Common myeloid progenitor, CD34-positive (primary cell): ENCODE measurements at regions not wholly inside any gene's neighbourhood (a gene's known extent, or its start where the extent isn't known, plus 50 kb on each side); places are given as distances from the start of the nearest gene placed in this dataset.
A peak's percentile ranks its signal among the peaks of the same experiment; 100 is the strongest.

Experiments used
- CTCF ChIA-PET: fragments of 350-600 bp; sonication (Branson Sonifier 250); formaldehyde crosslinking; loops from one replicate; lab custom pipeline; 2021; ENCODE audit warnings: antibody characterized with exemption; lab: Charles Lee
- POLR2A ChIA-PET: fragments of 350-600 bp; sonication (Branson Sonifier 250); formaldehyde crosslinking; loops from one replicate; lab custom pipeline; 2021; ENCODE audit warnings: antibody characterized with exemption; lab: Charles Lee
- DNase-seq, 3 donors: peaks; one replicate each; pipeline versions ENCODE4 v3.0.0 to v3.0.0-alpha.2; 2013
- H3K27ac ChIP-seq, 2 experiments: 1 replicate in 1 of 2; 2 replicates in 1 of 2; pipeline ENCODE4 v1.7.0; 2013; ENCODE audit warnings: inconsistent platforms in 2 of 2, low read length in 2 of 2, mild to moderate bottlenecking in 2 of 2, low read depth in 1 of 2, moderate library complexity in 1 of 2; ENCODE audit not compliant: severe bottlenecking in 2 of 2, insufficient read depth in 1 of 2, poor library complexity in 1 of 2
- H3K27me3 ChIP-seq, 5 experiments: replicated peaks in 2 of 5; 1 replicate in 3 of 5; 2 replicates in 2 of 5; pipeline versions ENCODE4 v1.6.1 to v1.7.0; 2013; ENCODE audit warnings: low read length in 4 of 5, mild to moderate bottlenecking in 2 of 5, moderate library complexity in 2 of 5, inconsistent platforms in 1 of 5; ENCODE audit not compliant: insufficient read depth in 5 of 5, control insufficient read depth in 4 of 5
- H3K36me3 ChIP-seq, 4 experiments: 1 replicate in 2 of 4; 2 replicates in 2 of 4; pipeline versions ENCODE4 v1.6.1 to v1.7.0; 2013; ENCODE audit warnings: low read length in 3 of 4, control low read depth in 1 of 4, mild to moderate bottlenecking in 1 of 4; ENCODE audit not compliant: control insufficient read depth in 4 of 4, insufficient read depth in 4 of 4
- H3K4me1 ChIP-seq, 4 experiments: 1 replicate in 3 of 4; 2 replicates in 1 of 4; pipeline versions ENCODE4 v1.6.1 to v1.7.1; 2013; ENCODE audit warnings: low read length in 3 of 4, mild to moderate bottlenecking in 3 of 4, control low read depth in 1 of 4, inconsistent platforms in 1 of 4, moderate library complexity in 1 of 4; ENCODE audit not compliant: control insufficient read depth in 4 of 4, insufficient read depth in 4 of 4; ENCODE audit errors: control extremely low read depth in 1 of 4
- H3K4me3 ChIP-seq, 7 experiments: 1 replicate in 4 of 7; 2 replicates in 3 of 7; pipeline versions ENCODE4 v1.5.1 to v1.7.0; 2013; ENCODE audit warnings: mild to moderate bottlenecking in 7 of 7, low read length in 6 of 7, moderate library complexity in 6 of 7, inconsistent platforms in 2 of 7, low read depth in 2 of 7, control low read depth in 1 of 7; ENCODE audit not compliant: insufficient read depth in 4 of 7, control insufficient read depth in 1 of 7; ENCODE audit errors: extremely low read depth in 1 of 7
- H3K9me3 ChIP-seq, 5 experiments: 1 replicate in 4 of 5; 2 replicates in 1 of 5; pipeline versions ENCODE4 v1.6.1 to v1.7.1; 2013; ENCODE audit warnings: low read length in 4 of 5, mild to moderate bottlenecking in 2 of 5, inconsistent platforms in 1 of 5, low read depth in 1 of 5, moderate library complexity in 1 of 5; ENCODE audit not compliant: control insufficient read depth in 4 of 5, insufficient read depth in 2 of 5; ENCODE audit errors: control extremely low read depth in 1 of 5
- WGBS: methylation state at CpG from one replicate; pipeline ENCODE4 v1.1.5; 2013; ENCODE audit not compliant: insufficient coverage; 5-methylcytosine and 5-hydroxymethylcytosine counted together

DNA sequence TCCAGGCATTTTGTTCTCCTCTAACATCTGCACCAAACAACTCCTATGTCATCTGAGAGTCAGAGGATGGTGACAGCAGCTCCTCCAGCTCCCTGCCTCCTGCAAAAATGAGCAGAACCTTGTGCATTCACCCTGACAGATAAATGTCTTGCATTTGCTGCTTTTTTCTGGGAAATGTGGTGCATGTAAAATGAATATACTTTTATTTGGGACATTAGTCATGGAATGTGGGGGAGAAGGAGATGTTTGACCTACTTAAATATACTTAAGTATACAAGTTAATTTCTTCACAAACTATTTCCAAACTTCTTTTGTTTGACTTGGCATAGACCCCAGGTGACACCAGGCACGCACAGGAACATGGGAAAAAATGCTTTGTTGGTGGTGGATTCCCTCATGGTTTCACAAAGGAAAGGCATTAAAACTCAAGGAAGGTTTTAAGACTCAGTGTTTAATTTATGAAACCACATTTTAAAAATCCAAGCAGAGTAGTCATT lies 181.8 kb upstream of the MCHR2 start:
- CTCF ChIA-PET: interaction anchor here (0.8 to 1.4 kb wide), 3 partner anchors 27 to 307 kb away, joined by 3 to 4 read pairs (median 3); no protein-coding TSS in a partner anchor
- H3K27ac ChIP-seq: no peak overlapping the region
- H3K9me3 ChIP-seq: no peaks in the 10 kb centered on the region
- H3K36me3 ChIP-seq: no peaks in the 10 kb centered on the region
- 80% methylated on average over 1 of the region's 1 CpG for WGBS
- peaks cover 0 to 6% (median 0%) of the 10 kb centered on the region in 5 experiments for H3K27me3 ChIP-seq
- DNase-seq: no peak
- POLR2A ChIA-PET: no interaction called here
- no peak overlapping the region for H3K4me3 ChIP-seq
- H3K4me1 ChIP-seq: no peaks in the 10 kb centered on the region

DNA sequence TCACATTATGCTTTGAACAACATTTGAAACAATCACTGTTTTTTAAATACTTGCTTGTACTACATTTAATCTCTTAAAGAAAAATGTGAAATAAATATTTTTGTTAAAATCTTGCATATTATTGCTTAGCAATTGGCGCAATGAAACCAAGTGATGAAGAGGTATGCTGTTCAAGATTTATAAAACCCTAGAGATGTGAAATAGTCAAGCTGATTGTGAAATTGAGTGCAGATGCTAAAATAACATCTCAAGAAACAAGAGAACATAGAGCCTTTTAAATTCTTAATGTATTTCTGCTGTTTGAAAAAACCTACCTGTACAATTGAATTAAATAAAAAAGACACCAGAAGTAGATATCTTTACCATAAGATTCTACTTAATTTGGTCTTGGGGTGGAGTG lies 179.2 kb upstream of the MCHR2 start:
- Histone ChIP-seq H3K27me3 (peaks cover 0 to 6% (median 0%) of the 10 kb centered on the region in 5 experiments), H3K4me3 (no peak overlapping the region), H3K9me3 (no peaks in the 10 kb centered on the region), H3K36me3 (no peaks in the 10 kb centered on the region), H3K4me1 (no peaks in the 10 kb centered on the region), H3K27ac (no peak overlapping the region)
- WGBS: 100% methylated on average over 1 of the region's 1 CpG
- ChIA-PET POLR2A (no interaction called here), CTCF (interaction anchor here (1.4 kb wide), 1 partner anchor 307 kb away, joined by 3 read pairs; no protein-coding TSS in a partner anchor)
- DNase-seq: no peak

DNA sequence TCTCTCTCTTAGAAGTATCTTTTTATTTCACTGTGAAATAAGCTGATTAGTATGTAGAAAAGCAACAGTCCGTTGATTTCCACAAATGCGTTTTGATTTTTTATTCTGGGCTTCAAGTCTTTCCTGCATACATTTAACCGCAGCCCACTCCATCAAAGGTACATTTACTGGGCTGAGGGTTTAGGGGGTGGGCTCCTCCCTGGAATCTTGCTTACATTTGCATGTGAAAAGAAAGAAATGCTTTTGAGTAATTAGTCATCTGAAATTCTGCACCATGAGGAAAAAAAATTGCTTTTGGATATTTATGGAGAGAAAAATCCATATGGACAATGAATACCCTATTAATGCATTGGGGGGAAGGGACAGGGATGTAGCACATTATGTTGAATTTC lies 178.3 kb upstream of the MCHR2 start:
- Histone ChIP-seq H3K27ac (no peak overlapping the region), H3K4me1 (no peaks in the 10 kb centered on the region), H3K9me3 (no peaks in the 10 kb centered on the region), H3K27me3 (peaks cover 0 to 8% (median 2%) of the 10 kb centered on the region in 5 experiments), H3K4me3 (no peak overlapping the region), H3K36me3 (no peaks in the 10 kb centered on the region)
- 100% methylated on average over 3 of the region's 3 CpGs for WGBS
- CTCF ChIA-PET: interaction anchor here (1.4 kb wide), 1 partner anchor 308 kb away, joined by 3 read pairs; no protein-coding TSS in a partner anchor
- POLR2A ChIA-PET: no interaction called here
- no peak for DNase-seq

DNA sequence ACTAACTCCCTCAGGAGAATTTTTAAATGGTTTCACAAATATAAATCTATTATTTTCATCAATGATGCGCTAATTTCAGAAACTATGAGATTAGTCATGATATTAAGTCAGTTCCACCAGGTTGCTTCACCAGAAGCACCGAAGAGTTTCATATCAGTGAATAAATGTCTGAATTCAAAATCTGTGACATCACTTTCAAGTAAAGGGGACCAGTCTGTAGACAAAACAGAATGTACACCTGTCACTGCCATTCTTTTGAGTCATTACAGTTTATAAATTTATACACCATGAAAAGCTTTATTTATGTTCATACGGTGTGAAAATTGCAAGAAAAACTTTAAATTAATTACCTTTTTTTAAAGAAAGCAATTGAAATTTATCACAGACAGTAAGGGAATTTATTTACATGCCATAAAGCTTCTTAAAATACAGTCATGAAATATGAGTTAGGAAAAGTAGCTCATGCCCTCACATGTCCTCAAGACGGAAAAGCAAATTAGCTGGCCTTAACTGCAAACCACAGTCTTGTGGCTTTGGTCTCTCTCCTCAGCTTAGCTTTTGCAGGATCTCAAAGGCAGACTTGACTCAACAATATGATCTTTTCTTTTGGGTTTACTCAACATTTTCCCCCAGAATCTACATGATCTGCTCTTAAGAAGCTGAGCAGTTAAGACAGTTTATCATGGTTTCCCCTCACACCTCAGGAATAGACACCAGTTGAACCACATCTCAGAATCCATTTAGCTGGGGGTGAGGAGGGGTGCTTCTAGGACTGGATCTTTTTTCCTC lies 177.7 kb upstream of the MCHR2 start:
- CTCF ChIA-PET: interaction anchor here (0.9 kb wide), 1 partner anchor 305 kb away, joined by 3 read pairs; no protein-coding TSS in a partner anchor
- H3K27ac ChIP-seq: no peak overlapping the region
- WGBS: 83% methylated on average over 2 of the region's 4 CpGs

DNA sequence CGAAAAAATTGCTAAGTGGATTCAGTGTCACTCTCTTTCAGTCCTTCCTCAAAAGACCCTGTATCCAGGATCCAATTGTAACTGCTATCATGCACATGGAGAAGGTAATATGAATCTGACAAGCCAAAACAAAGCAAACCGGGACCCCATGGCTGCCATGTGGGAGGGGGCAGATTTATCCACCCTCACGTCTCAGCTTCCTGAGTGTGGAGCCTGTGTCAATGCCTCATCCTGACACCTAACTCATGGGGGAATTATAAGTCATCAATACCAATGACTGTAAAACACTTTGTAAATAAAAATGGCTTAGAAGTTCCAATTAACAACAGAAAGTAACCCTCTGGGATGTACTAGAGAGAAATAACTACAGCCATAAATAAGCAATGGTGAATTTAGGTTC lies 174.1 kb upstream of the MCHR2 start:
- CTCF ChIA-PET: no interaction called here
- H3K4me1 ChIP-seq: no peaks in the 10 kb centered on the region
- H3K27ac ChIP-seq: no peak overlapping the region
- DNase-seq: no peak
- 33% methylated on average over 1 of the region's 3 CpGs for WGBS
- peaks cover 0 to 14% (median 2%) of the 10 kb centered on the region in 5 experiments for H3K27me3 ChIP-seq
- no peaks in the 10 kb centered on the region for H3K9me3 ChIP-seq
- no peak overlapping the region for H3K4me3 ChIP-seq
- POLR2A ChIA-PET: no interaction called here
- no peaks in the 10 kb centered on the region for H3K36me3 ChIP-seq

More for the DNA sequence above, 177.7 kb upstream of the MCHR2 start:
- H3K9me3 ChIP-seq: no peaks in the 10 kb centered on the region
- peak in 1 of 3 donors; percentile 16 for DNase-seq
- H3K36me3 ChIP-seq: no peaks in the 10 kb centered on the region
- no peak overlapping the region for H3K4me3 ChIP-seq
- peaks cover 0 to 10% (median 2%) of the 10 kb centered on the region in 5 experiments for H3K27me3 ChIP-seq
- POLR2A ChIA-PET: no interaction called here
- no peaks in the 10 kb centered on the region for H3K4me1 ChIP-seq

DNA sequence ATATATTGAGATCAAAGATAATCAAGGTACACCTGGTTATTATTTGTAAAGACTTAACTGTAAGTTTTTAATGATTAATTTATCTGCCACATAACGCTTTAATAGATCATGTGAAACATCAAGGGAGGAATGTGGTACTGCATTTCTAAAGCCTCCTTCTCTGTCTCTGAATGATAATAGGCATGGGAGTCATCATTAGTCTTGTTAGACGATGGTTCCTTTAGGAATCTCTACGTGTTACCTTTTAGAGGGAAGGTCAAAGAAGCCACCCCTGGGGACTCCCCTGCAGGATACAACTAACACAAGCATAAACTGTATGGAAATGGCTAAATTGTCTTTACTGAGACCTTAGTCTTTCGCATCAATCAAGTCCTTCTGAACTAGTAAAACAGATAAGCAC lies 173.6 kb upstream of the MCHR2 start:
- POLR2A ChIA-PET: no interaction called here
- H3K27me3 ChIP-seq: peaks cover 0 to 18% (median 2%) of the 10 kb centered on the region in 5 experiments
- no peak overlapping the region for H3K27ac ChIP-seq
- no peak overlapping the region for H3K4me3 ChIP-seq
- no peaks in the 10 kb centered on the region for H3K36me3 ChIP-seq
- H3K4me1 ChIP-seq: no peaks in the 10 kb centered on the region
- CTCF ChIA-PET: no interaction called here
- no peak for DNase-seq
- H3K9me3 ChIP-seq: no peaks in the 10 kb centered on the region
- WGBS: 58% methylated on average over 1 of the region's 4 CpGs

DNA sequence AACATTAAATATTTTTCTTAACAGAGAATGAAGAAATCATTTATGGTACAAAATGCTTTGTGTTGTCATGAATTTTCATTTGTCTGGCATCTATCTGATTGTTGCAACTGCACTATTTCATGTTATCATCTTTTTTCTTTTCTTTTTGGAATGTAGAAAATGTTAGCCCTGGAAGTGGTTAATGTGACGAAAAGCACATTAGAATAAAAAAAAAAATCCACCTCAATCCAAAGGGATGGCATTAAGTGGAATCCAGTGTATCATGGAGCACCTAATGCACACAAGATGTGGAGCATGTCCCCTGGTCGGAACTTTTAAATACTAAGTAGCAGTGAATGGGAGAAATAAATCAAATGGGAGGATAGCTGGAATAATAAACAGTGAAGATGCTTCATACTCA lies 172.9 kb upstream of the MCHR2 start:
- CTCF ChIA-PET: no interaction called here
- no peaks in the 10 kb centered on the region for H3K4me1 ChIP-seq
- no peak overlapping the region for H3K4me3 ChIP-seq
- H3K27ac ChIP-seq: no peak overlapping the region
- DNase-seq: no peak
- H3K27me3 ChIP-seq: peaks cover 0 to 21% (median 5%) of the 10 kb centered on the region in 5 experiments
- no peaks in the 10 kb centered on the region for H3K36me3 ChIP-seq
- no peaks in the 10 kb centered on the region for H3K9me3 ChIP-seq
- POLR2A ChIA-PET: no interaction called here
- WGBS: 0% methylated on average over 1 of the region's 2 CpGs
